CD1c-positive myeloid dendritic cell (primary cell): ENCODE measurements at regions not wholly inside any gene's neighbourhood (a gene's known extent, or its start where the extent isn't known, plus 50 kb on each side); places are given as distances from the start of the nearest gene placed in this dataset.

Source experiments
- DNase-seq: peaks from one replicate; pipeline ENCODE4 v3.0.0-alpha.2; 2016; ENCODE audit errors: extremely low spot score

DNA sequence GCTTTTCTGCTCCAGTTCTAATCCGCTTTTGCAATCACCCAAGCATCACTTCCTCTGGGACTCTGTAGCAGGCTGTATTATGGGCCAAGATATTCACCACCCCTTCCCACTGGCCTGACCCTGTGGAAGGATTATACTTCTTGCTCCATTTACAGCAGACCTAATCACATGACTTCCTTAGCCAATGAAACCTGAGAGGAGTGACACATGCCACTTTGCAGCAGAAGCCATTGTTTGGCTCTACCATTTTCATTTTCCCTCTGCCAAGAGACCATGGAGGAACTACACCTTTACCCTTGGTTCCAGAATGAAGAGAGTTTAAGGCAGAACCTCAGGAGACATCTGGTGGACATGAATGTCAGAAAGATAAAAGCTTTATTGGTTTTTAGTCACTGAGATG, 134.9 kb upstream of the HSD17B12 start:
- DNase-seq, result no peak

DNA sequence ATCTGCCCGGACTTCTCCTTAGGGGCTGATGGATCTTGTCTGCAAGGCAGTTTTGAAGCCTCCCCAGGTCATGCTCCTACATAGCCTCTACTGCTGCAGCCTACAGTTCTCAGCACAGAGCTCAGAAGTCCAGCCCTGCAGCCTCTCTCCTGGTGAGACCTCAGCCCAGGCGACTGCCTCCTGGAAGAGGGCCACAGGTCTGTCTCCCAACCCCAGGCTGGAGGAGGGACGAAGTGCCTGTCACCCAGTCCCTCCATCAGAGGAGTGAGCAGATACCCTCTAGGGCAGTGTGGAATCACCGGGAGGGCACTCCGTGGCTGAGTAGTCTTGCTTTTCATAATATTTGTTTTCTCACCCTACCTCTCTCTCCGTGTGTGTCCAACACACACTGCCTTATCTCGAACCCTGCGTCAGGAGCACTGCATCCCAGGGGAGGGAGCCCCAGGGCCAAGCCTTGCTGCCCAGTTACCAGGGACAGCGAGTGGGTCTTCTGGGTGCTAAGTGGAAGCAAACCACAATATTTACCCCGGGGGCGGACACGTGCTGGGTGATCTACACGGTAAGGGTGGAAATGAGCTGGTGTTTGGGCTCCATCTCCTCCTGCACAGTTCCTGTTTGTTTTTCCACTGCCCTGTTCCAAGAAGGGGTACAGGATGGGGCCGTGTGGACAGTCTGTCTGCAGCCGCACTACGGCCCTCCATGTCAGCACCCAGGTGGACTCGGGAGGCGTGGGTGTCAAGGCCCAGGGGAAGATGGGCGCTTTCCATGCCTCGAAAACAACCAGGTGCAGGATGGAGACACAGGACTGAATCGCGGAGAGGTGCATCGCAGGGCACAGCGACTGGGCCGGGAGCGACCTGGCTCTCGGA, 133.7 kb upstream of the HSD17B12 start:
- DNase-seq, result no peak

DNA sequence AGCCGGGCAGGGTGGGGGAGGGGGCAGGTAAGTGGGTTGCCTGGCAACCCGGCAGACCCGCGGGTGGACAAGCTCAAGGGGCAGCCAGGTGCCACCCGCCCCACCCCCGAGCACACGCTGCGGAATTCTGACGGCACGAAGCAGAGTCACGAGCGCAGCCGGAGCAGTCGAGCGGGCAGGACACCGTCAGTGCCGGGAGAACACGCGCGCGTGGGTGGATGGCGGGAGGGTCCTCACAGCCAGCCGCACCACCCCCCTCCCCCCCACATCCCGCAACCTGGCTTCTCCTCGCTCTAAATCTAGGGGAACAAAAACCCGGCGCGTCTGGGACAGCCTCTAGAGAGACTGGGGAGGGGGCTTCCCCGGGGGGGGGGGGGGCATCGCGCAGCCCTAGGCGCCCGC, 133.1 kb upstream of the HSD17B12 start:
- DNase-seq, result no peak

DNA sequence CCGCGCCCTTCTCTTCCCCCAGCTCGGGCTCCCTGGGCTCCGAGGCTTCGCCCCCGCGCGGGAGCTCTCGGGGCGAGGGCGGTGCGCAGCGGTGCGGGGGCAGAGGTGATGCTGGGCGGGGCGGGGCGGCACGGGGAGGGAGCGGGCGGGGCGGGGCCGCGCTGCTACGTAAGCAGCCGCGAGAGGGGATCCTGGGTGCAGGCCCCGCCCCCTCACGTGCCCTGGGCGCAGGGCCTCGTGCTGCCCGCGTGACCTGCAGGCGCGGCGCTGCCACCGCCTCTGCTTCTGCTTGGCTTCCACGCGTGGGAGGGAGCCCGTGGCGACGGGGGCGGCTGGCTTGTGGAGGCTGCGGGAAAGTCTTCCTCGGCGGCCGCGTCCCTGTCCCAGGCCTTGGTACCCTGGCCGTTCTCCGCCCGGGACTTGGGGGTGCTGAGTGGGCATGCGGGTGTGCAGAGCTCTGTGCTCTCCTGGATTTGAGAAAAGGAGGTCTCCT, 132.6 kb upstream of the HSD17B12 start:
- DNase-seq, result no peak

DNA sequence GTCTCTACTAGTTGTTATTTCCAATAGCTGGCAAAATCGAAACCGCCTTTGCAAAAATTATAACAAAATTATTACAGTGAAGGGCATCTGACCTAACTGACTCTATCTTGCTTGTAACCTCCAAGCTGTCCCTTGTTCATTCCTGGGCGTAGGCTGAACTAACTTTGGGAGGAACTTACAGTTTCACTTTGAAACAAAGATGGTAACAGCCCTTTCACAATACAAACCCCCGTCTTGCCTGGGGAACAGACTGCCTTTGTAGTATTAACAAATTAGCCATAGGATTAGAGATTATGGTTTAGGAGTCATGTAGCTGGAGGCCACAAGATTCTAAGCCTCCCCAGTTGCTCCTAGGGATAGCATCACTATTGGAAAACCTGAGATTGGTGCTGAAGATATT, 131.6 kb upstream of the HSD17B12 start:
- peak; percentile 1 for DNase-seq

DNA sequence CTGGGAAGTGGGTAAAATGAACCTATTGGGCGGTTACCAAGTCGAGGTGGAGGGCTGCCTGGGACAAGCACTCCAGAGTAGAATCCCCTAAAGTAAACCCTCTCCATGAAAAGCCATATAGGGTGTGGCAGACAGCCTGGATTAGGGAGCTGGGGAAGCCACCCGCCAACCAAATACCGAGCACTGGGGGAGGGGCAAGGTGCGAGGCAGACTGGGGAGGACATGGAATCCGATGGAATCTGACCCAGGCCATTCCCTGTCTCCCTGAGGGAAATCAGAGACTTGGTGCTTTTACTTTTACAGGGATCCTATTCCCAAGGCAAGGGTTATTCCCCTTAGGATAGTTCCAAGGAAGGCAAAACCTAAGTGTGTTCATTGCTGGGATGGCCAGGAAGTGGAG, 130.9 kb upstream of the HSD17B12 start:
- no peak for DNase-seq

DNA sequence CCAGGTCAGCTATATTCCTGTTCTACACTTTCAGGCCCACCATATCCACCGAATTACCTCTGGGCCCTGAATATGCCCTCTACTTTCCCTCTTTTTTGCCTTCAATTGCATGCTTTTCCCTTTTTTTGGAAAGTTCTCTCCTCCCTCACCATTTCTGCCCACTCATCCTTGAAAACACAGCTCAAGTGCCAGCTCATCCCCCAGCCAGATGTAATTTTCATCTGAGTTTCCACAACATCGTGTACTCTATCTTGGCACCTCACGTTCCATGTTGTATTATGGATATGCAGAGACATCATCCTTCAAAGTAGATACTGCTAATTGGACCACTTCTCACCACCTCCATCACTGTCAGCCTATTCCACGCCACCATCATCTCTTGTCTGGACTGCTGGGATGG, 129.8 kb upstream of the HSD17B12 start:
- DNase-seq, result no peak

DNA sequence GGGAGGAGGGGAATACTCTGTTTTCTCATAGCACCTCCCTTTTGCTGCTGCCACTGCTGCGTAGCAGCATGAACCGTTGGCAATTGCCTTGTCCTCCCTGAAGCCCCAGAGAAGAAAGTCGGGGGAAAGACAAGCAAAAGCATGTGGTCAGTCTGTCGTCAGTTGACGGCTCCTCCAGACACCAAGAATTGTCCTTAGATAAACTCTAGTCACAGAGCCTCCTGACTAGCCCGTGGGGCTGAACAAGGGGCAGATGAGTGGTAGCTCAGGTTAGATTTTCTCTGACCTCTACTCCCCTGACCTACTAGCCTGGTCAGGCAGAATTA, 126.4 kb upstream of the HSD17B12 start:
- DNase-seq, result no peak

DNA sequence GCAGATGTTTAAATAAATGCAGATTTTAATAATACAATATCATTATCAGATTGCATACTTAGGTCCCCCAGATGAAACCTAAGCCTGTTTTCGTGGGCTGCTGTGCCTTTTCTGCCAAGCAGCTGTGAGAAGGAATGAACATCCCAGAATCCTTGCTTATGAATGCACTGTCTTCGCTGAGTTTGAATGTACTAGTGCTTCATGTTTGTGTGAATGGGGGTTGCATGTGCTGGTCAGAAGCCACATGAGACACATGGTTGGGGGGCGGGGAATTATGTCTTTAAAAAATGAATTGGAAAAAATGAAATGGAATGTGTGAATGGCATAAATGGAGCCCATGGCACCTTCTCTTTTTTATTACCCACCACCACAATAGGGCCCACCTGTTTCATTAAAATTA, 125.4 kb upstream of the HSD17B12 start:
- DNase-seq, result no peak

DNA sequence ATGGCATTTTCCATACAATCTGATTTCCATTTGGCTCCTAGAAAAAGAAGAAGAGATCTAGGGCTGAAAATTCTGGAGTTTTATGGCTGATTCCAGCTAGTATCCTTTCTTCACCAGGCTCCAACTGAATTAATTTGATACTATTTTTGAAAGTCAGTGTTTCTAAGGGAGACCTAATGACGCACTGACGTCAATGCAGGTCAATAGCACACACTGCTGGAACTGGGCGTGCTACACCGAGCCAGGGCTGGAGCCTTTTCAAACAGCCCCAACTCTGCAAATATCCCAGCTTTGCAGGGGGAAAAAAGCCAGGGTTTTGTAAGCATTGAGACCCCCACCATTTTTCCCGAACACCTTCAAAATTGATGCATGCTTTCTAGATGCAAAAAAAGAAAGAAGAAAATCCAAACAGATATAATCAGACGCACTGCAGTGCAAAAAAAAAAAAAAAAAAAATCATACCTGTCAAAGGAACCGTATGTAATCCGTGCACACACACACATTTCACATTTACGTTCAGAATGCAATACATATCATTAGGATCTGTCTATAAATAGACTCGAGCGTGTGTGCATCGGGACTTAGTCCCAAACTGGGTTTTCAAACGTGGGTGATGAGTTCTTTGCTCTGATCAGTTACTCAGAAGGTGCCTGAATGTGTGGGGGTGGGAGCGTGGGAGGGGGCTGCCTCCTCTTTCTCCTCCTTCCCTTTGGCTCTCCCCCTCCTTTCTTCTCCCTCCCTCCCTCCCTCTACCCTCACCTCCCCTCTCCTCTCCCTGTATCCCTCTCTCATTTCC, 124.5 kb upstream of the HSD17B12 start:
- DNase-seq, result no peak

DNA sequence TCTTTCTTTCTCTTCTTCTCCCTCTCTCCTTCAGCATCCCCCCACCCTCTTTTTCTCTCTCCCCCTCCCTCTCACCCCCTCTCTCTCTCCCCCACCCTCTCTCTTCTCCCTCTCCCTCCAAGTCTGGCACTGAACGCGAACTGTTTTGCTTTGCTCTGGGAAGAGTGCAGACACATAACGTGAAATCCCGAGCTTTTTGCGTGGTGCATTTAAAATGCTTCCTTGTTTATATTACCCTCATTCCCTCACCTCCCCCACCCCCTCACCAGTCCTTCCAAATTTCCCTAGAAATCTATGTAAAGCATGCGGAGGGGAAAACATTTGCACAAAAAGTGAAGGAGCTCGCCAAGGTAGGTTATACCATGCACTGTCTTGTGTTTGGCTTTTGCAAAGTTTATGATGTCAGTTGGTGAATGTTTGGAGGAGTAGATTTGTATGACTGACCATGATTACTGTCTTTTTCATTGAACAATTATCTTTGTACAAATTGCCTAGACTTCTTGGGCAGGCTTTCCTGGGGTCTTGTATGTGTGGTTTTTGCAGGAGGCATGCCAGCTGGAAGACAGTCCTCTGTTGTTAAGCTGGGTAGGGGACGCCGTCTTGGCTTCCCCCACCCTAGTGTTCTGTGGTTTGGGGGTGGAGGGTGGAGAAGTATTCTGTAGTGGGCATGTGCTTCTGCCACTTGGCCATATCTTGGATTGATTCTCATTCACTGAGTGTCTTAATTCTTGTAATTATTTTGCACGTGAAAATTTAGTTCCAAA, 123.7 kb upstream of the HSD17B12 start:
- DNase-seq, result no peak

DNA sequence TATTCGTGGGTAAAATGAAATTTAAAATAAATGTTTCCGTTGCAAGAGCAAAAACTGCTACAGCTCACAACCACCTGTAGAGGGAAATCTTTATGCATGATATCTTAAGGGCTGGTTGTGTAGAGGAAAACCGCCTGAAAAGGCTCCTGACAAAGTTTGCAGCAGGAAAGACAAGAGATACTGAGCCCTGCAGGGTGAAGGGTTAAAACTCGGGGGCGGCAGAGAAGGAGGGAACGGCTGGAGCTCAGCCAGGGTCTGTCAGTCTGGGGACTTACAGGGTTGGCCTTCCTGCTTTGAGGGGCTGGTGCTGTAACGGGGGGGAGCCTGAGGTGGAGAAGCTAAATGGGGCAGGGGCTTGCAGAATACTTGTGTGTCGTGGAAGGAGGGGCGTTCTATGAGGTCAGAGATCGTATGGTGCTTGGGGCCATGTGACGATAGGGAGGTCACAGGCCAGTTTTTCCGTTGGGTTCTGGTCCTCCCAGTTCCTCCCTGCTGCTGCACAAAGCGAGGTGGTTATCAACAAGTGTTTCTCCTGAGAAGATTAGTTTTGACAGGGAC, 122.9 kb upstream of the HSD17B12 start:
- DNase-seq, result no peak

DNA sequence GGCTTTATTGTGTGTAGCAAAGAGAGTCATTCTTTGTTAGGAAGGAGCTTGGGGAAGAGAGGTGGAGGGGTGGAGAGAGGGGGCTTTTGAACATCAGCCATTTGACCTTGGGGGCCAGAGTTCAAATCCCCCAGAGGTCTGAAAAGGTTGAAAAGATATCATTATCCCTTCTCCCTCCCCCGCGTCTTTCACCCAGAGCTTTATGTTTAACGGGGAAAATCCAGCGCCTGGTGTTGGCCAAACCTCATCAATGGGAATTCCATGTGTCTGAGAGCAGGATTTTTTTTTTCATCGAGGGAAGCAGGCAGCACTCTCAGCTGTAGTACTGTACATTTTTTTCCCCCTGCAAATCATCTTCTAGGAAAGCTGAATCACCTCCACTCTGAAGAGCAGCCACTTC, 122.4 kb upstream of the HSD17B12 start:
- DNase-seq, result no peak

DNA sequence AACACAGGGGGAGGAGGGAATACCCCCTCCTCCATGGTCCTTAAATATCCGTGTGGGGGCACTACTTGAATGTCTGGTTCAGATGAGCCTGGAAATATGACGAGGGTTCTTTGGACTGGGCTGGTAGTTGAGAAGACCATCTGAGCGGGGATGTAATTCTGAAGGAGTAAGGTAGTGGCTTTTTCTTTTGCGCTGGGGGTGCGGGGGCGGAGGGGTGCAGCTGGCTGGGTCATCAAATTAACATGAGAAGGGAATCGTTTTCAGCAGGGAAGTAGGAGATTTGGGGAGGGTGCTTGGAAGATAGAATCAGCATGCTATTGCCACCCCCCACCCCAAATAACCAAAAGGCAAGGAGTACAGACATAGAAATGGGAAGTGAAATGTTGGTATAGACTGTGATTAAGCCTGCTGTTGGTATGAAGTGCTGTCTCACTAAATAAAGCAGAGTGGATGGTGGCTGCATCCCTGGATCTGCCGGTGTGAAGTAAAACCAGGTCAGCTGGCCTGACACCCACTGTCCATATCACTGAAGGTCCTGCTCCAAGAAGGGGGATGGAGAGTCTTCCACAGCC, 121.9 kb upstream of the HSD17B12 start:
- DNase-seq, result no peak

DNA sequence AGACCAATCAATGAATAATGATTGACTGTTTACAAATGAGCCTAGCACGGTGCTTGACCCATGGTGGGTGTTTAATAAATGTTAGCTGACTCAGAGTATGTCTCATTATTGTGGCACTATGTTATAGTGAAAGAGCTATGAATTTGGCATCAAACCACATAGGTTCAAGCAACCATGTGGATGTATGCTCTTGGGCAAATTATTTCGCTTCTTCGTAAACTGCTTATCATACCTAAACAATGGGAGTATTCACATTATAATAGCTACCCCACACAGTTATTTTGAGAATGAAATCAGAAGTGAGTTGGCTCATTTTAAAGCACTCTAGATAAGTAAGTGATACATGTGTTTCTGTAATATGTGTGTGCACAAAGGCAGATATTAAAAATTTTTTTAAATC, 118.7 kb upstream of the HSD17B12 start:
- no peak for DNase-seq

DNA sequence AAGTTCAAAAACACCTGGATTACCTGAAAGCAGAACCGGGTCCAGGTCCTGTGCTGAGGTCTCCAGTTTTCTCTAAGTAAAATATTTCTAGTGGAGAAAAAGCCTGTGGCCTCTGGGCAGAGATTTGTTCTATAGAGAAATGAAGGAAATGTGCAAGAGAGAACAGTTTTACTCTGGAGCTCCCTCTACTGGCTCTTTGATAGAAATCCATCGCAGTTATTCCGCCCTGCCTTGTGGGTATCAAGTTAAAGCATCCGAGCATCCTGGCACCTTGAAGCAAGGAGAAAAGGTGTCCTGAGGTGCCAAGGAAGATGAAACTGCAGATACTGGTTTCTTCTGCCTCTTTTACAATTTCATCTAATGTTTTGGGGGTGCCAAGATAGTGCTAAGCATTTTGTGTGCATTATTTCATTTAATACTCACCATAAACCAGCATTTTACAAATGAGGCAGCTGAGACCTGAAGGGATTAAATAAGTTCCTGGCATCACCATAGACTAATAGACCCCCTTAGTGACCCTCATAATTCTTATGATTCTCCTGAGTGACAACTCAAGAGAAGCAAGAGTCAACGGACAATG, 113.1 kb upstream of the HSD17B12 start:
- DNase-seq, result peak; percentile 39

DNA sequence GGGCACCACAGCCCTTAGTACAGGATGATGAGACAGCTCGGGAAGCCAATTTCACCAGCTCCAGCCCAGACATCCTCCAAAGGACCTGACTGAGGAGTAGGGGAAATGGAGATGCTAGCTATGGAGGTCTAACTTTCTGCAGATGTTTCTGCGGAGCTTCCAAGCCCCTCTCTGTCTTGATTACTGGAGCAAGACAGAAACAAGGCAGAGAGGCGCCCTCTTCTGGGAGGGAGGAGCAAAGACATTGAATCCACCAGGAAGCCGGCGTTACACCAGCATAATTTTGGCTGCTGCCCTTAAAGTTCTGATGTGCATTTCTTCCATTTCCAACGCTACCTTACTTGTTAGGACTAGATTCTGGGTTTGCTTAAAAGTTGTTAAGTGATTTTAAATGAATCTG, 107.3 kb upstream of the HSD17B12 start:
- no peak for DNase-seq

DNA sequence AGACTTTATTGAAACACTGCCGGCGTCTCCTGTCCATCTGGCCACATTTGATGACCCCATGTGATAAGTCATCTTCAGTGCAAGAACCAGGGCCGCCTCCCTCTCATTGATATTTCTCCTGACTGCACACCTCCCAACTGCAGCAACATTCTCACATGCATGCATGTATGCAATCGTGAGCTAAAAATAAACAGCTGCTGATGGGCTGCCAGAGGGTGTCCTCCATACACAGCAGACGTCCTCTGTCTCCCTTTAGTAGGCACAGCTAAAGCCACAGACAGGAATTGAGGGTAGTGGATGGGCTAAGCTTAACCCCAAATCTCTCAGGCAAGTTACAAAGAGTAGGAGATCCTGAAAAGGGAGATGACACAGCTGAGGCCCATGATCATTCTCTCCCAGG, 106.7 kb upstream of the HSD17B12 start:
- no peak for DNase-seq

DNA sequence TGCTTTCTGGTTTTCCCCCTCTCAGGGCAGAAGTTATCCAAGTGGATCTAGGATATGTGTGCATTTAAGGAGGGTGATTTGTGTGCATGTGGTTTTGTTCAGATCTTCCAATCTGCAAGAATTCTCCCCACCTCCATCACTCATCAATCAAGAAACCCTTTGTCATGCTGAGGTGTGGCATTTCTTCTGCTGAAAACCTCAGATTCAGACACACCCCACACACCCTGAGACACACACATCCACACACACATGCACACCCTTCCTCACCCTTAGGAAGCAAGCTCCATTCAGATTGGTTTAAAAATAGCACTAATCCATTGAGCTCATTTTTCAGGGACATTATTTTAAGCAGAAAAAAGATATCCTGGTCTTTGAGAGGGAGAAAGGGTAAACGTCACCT, 106.1 kb upstream of the HSD17B12 start:
- no peak for DNase-seq

DNA sequence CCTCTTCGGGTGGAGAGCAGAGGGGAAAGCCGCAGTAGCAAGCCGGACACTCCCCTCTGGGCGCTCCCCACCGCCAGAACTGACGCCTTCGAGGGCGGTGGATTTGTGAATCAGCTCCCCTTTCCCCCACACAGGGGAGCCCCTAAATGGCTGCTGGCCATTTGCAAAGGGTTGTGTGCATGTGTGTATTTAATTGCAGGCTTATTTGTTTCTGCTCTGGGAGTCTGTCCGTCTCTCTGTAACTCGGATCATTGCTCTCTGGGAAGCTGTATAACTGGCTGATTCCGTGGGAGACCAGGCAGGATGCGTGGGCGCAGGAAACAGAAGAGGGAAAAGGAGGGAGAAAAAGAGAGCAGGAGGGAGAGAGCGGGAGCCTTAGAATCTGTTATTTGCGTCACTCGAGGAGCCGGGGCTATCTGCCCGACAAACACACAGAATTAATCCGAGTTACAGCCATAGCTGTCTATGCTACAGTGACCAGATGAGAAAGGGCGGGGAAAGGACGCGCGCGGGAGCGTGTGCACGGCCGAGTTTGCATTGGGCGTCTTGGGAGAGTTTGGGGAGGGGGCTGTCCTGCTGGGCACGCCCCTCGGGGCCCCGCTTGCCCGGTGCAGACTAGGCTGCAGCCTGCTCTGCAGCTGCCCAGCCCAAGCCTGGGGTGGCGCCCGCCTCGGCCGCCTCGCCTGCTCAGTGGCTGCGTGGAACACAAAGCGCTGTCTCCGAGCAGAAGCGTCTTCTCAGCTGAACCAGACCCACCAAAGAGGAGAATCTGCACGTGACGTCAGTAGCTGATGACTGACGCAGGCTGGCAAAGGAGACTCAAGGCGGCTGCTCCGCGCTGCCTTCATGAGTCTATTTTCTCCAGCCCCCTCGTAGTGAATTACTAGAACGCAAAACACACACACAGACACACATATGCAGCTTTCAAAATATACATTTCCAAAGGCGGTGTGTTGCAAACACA, 105.3 kb upstream of the HSD17B12 start:
- no peak for DNase-seq
